GM10248 (cell line): ENCODE measurements at regions not wholly inside any gene's neighbourhood (a gene's known extent, or its start where the extent isn't known, plus 50 kb on each side); places are given as distances from the start of the nearest gene placed in this dataset.

Experiments used
- CTCF ChIA-PET: fragments of 300-600 bp; sonication (Branson Sonifier 250); formaldehyde crosslinking; extraction: SDS; loops from one replicate; lab custom pipeline; 2021; ENCODE audit warnings: antibody characterized with exemption; lab: Yijun Ruan, JAX
- POLR2A ChIA-PET: fragments of 350-650 bp; sonication (Branson Sonifier 250); formaldehyde crosslinking; extraction: SDS; loops from one replicate; lab custom pipeline; 2020; ENCODE audit warnings: antibody characterized with exemption; lab: Yijun Ruan, JAX
- DNase-seq: peaks from one replicate; pipeline ENCODE4 v3.0.0; 2012; ENCODE audit errors: extremely low spot score
- CTCF ChIP-seq: IDR thresholded peaks from 2 replicates; pipeline ENCODE4 v1.5.1; 2012; ENCODE audit warnings: mild to moderate bottlenecking, low read depth; ENCODE audit errors: extremely low read depth, missing control alignments, control extremely low read depth

- DNase-seq = no peak
- ChIA-PET POLR2A (no interaction called here), CTCF (no interaction called here)
- no peak for TF ChIP-seq CTCF
Measured at GRCh38 chr12:67782573-67782972, 134.0 kb downstream of the DYRK2 start.

- no peak for DNase-seq
- ChIA-PET CTCF (no interaction called here), POLR2A (no interaction called here)
- TF ChIP-seq CTCF = no peak
Measured at GRCh38 chr12:67783393-67783792, 134.8 kb downstream of the DYRK2 start.

GRCh38 chr12:67784831-67785230 is 136.3 kb downstream of the DYRK2 start:
- ChIA-PET CTCF (interaction anchor here (1.1 to 1.8 kb wide), 2 partner anchors 9 to 15 kb away, joined by 3 to 4 read pairs; no protein-coding TSS in a partner anchor), POLR2A (no interaction called here)
- TF ChIP-seq CTCF = no peak
- DNase-seq = no peak

GRCh38 chr12:67786086-67786485 is 137.5 kb downstream of the DYRK2 start:
- POLR2A ChIA-PET = no interaction called here
- TF ChIP-seq CTCF = no peak
- CTCF ChIA-PET = interaction anchor here (1.8 kb wide), 1 partner anchor 14 kb away, joined by 4 read pairs; no protein-coding TSS in a partner anchor
- no peak for DNase-seq

- no peak for TF ChIP-seq CTCF
- DNase-seq = no peak
- CTCF ChIA-PET = interaction anchor here (1.0 kb wide), 1 partner anchor 13 kb away, joined by 3 read pairs; no protein-coding TSS in a partner anchor
- POLR2A ChIA-PET = no interaction called here
Measured at GRCh38 chr12:67788118-67788517, 139.6 kb downstream of the DYRK2 start.

- no peak for DNase-seq
- ChIA-PET POLR2A (no interaction called here), CTCF (interaction anchor here (0.9 to 1.0 kb wide), 2 partner anchors 10 to 14 kb away, joined by 3 read pairs; no protein-coding TSS in a partner anchor)
- no peak for TF ChIP-seq CTCF
Measured at GRCh38 chr12:67789266-67789665, 140.7 kb downstream of the DYRK2 start.
